ENCODE measurements at regions not wholly inside any gene's neighbourhood (a gene's known extent, or its start where the extent isn't known, plus 50 kb on each side); places are given as distances from the start of the nearest gene placed in this dataset.

GRCh38 chr18:1047406-1047805 lies 142.7 kb downstream of the ADCYAP1 start:
- no peaks in the 10 kb centered on the region for H3K4me1 ChIP-seq (ENCODE audit: insufficient read depth, low read length)
- Mint-ChIP-seq H3K9me3 (no peaks in the 10 kb centered on the region), H3K36me3 (ENCODE audit: low read depth) (no peaks in the 10 kb centered on the region), H3K4me3 (no peak overlapping the region), H3K27me3 (no peaks in the 10 kb centered on the region), H3K27ac (no peak overlapping the region), H3K4me1 (ENCODE audit: low read depth) (no peaks in the 10 kb centered on the region)
- no peaks in the 10 kb centered on the region for H3K36me3 ChIP-seq (ENCODE audit: insufficient read depth, low read length)
- no peaks in the 10 kb centered on the region for H3K27me3 ChIP-seq (ENCODE audit: control insufficient read depth in 1 of 2, insufficient read depth in 2 of 2, low read length in 2 of 2)
- H3K4me3 ChIP-seq (ENCODE audit: low read length), result no peak overlapping the region
- DNase-seq (no peak), ATAC-seq (ENCODE audit: poor library complexity) (no peak)
- ChIA-PET POLR2A (no interaction called here), CTCF (no interaction called here)
- H3K27ac ChIP-seq (ENCODE audit: low read depth in 1 of 2, low read length in 2 of 2), result no peak overlapping the region
- intact Hi-C loops (cut with DNase I, micrococcal nuclease), result no loop called here
- TF ChIP-seq CTCF (IDR thresholded peaks at IDR 0.05), result no peak
- no peaks in the 10 kb centered on the region for H3K9me3 ChIP-seq (ENCODE audit: control insufficient read depth in 1 of 2, insufficient read depth in 1 of 2, low read length in 2 of 2)

DNA sequence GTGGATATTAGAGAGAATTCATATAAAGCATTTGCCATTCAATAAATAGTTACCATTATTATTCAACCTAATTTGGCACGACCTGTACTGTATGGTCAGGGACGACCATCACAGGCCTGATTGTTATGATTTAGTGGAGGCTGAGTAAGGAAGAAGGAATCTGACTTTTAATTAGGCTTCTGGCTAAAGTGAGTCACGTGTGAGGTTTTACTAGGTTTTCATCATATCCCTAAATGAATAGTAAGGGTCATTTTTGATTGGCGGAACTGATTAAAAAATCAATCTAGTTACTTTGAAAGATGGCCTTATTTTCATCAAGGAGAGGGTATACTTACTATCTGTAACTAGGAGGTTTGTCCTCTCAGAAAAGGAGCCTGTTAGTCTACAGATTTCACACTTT lies 143.4 kb downstream of the ADCYAP1 start:
- no peaks in the 10 kb centered on the region for H3K36me3 Mint-ChIP-seq (ENCODE audit: low read depth)
- ChIA-PET CTCF (no interaction called here), POLR2A (no interaction called here)
- no peak overlapping the region for H3K4me3 ChIP-seq (ENCODE audit: low read length)
- no peaks in the 10 kb centered on the region for H3K27me3 Mint-ChIP-seq
- DNase-seq (no peak), ATAC-seq (ENCODE audit: poor library complexity) (no peak)
- intact Hi-C loops (cut with DNase I, micrococcal nuclease), result no loop called here
- H3K27me3 ChIP-seq (ENCODE audit: control insufficient read depth in 1 of 2, insufficient read depth in 2 of 2, low read length in 2 of 2), result no peaks in the 10 kb centered on the region
- H3K4me1 ChIP-seq (ENCODE audit: insufficient read depth, low read length), result no peaks in the 10 kb centered on the region
- no peaks in the 10 kb centered on the region for H3K4me1 Mint-ChIP-seq (ENCODE audit: low read depth)
- TF ChIP-seq CTCF (IDR thresholded peaks at IDR 0.05), result no peak
- H3K27ac ChIP-seq (ENCODE audit: low read depth in 1 of 2, low read length in 2 of 2), result no peak overlapping the region
- H3K36me3 ChIP-seq (ENCODE audit: insufficient read depth, low read length), result no peaks in the 10 kb centered on the region
- no peak overlapping the region for H3K27ac Mint-ChIP-seq
- H3K9me3 ChIP-seq (ENCODE audit: control insufficient read depth in 1 of 2, insufficient read depth in 1 of 2, low read length in 2 of 2), result no peaks in the 10 kb centered on the region
- H3K9me3 Mint-ChIP-seq, result no peaks in the 10 kb centered on the region
- no peak overlapping the region for H3K4me3 Mint-ChIP-seq

GRCh38 chr18:1049173-1049572 lies 144.5 kb downstream of the ADCYAP1 start:
- ATAC-seq (ENCODE audit: poor library complexity), result no peak
- no peak overlapping the region for H3K27ac Mint-ChIP-seq
- Histone ChIP-seq H3K9me3 (ENCODE audit: control insufficient read depth in 1 of 2, insufficient read depth in 1 of 2, low read length in 2 of 2) (no peaks in the 10 kb centered on the region), H3K27me3 (ENCODE audit: control insufficient read depth in 1 of 2, insufficient read depth in 2 of 2, low read length in 2 of 2) (no peaks in the 10 kb centered on the region), H3K36me3 (ENCODE audit: insufficient read depth, low read length) (no peaks in the 10 kb centered on the region), H3K4me3 (ENCODE audit: low read length) (no peak overlapping the region), H3K27ac (ENCODE audit: low read depth in 1 of 2, low read length in 2 of 2) (no peak overlapping the region), H3K4me1 (ENCODE audit: insufficient read depth, low read length) (no peaks in the 10 kb centered on the region)
- ChIA-PET CTCF (no interaction called here), POLR2A (no interaction called here)
- no peak for DNase-seq
- H3K36me3 Mint-ChIP-seq (ENCODE audit: low read depth), result no peaks in the 10 kb centered on the region
- no peak overlapping the region for H3K4me3 Mint-ChIP-seq
- TF ChIP-seq CTCF (IDR thresholded peaks at IDR 0.05), result no peak
- no peaks in the 10 kb centered on the region for H3K27me3 Mint-ChIP-seq
- no peaks in the 10 kb centered on the region for H3K4me1 Mint-ChIP-seq (ENCODE audit: low read depth)
- intact Hi-C loops (cut with DNase I, micrococcal nuclease), result no loop called here
- no peaks in the 10 kb centered on the region for H3K9me3 Mint-ChIP-seq
